Loucy (cell line): ENCODE measurements at regions not wholly inside any gene's neighbourhood (a gene's known extent, or its start where the extent isn't known, plus 50 kb on each side); places are given as distances from the start of the nearest gene placed in this dataset.
"Not testable (repeated sequence)": the region's sequence is repeated elsewhere in the genome, so short reads cannot be mapped to it uniquely, and the experiment has no call there.

Experiments
- EZH2phosphoT487 ChIP-seq: fragments of 200-600 bp; IDR thresholded peaks from 2 replicates; pipeline ENCODE4 v1.6.1; 2018; ENCODE audit warnings: antibody characterized with exemption, mild to moderate bottlenecking, moderate library complexity, borderline replicate concordance
- TF ChIP-seq, protein P1 (sequence below): fragments of 200-600 bp; sonication (generic); conservative IDR thresholded peaks from 2 replicates; pipeline ENCODE4 v1.5.1; 2014; ENCODE audit warnings: mild to moderate bottlenecking, antibody characterized with exemption, low read length

DNA sequence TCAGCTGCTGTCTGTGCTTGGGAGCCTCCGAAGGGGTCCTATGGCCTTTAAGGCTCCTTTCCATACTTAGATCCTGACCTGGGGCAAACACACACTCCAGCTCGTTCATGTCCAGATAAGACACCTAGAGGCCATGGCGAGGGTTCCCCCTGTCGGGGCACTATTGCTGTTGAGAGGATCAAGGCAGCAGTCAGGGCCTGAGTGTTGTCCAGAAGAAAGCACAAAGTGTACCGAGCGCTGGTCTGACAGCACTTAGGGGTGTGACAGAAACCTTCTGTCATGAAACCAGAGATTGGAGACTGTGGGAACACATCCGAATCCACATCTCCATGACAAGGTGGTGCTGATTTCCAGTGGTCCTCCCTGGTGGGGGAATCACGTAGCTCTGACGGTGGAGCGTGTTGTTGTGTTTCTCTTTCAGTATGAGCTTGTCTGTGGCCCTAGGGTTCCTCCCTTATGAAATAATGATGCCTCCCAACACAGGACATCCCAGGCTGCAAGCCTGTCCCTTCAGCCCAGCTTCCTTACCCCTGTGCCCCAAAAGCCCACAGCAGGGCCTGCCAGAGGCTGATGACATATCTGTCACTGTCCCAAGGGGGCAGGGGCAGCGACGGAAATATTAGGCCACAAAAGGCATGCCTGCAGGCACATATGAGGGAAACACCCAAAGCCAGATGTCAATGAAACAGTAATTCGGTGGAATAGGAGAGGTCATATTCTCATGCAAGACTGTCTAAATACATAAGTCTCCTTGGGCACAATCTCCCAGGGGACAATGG lies 62.4 kb upstream of the CCZ1B start:
- TF ChIP-seq, protein P1, sequence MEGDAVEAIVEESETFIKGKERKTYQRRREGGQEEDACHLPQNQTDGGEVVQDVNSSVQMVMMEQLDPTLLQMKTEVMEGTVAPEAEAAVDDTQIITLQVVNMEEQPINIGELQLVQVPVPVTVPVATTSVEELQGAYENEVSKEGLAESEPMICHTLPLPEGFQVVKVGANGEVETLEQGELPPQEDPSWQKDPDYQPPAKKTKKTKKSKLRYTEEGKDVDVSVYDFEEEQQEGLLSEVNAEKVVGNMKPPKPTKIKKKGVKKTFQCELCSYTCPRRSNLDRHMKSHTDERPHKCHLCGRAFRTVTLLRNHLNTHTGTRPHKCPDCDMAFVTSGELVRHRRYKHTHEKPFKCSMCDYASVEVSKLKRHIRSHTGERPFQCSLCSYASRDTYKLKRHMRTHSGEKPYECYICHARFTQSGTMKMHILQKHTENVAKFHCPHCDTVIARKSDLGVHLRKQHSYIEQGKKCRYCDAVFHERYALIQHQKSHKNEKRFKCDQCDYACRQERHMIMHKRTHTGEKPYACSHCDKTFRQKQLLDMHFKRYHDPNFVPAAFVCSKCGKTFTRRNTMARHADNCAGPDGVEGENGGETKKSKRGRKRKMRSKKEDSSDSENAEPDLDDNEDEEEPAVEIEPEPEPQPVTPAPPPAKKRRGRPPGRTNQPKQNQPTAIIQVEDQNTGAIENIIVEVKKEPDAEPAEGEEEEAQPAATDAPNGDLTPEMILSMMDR: not testable (repeated sequence)
- not testable (repeated sequence) for TF ChIP-seq EZH2phosphoT487
